Nucleus accumbens (tissue), 56 donors: ENCODE measurements at regions not wholly inside any gene's neighbourhood (a gene's known extent, or its start where the extent isn't known, plus 50 kb on each side); places are given as distances from the start of the nearest gene placed in this dataset.

Source experiments
- DNase-seq, 56 donors: peaks; one replicate each; lab custom pipeline; 2025; lab: John Stamatoyannopoulos, UW

- DNase-seq, result no peak
Measured at GRCh38 chr5:153088538-153088937, 401.9 kb upstream of the GRIA1 start.

- DNase-seq, result no peak
Measured at GRCh38 chr5:153094333-153094732, 396.1 kb upstream of the GRIA1 start.

- no peak for DNase-seq
Measured at GRCh38 chr5:153096381-153096780, 394.1 kb upstream of the GRIA1 start.

GRCh38 chr5:153099328-153099727 lies 391.1 kb upstream of the GRIA1 start:
- no peak for DNase-seq

DNA sequence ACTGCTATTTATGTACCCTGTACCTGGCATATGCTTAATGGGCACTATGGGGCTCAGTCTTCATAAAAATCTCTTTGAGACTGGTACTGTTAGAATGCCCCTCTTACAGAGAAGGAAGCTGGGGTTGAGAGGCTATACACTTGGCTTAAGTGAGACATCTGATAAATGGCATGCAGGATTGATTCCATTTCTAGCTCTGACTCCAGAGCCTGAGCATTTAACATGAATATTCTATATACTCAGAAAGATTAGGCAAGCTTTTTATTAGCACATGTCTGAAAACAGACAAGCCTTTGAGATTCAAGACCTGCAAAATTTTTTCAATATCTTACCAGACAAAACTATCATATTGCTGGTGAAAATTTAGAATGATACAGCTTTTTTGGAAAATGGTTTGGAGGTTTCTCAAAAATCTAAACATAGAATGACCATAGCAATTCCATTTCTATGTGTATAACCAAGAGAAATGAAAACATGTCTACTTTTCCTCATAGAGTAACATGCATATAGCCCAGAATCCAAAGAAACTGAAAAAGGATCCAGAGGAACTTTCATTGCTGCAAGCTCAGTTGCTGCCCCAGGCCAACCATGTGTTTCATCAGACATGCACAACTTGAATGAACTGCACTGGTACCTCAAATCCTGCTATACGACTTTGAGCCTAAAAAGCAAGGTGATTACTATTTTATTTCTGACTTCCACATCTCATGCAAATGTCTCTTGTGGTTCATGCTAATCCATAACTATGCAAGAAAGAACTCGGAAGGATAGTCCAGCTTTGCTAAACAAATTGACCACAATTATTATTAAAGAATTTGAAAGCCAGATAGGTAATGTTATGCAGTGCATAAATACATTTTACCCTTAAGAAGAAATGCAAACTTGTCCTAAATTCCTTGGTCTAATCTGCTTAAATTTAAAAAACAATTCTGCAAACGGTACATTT lies 389.0 kb upstream of the GRIA1 start:
- no peak for DNase-seq

DNA sequence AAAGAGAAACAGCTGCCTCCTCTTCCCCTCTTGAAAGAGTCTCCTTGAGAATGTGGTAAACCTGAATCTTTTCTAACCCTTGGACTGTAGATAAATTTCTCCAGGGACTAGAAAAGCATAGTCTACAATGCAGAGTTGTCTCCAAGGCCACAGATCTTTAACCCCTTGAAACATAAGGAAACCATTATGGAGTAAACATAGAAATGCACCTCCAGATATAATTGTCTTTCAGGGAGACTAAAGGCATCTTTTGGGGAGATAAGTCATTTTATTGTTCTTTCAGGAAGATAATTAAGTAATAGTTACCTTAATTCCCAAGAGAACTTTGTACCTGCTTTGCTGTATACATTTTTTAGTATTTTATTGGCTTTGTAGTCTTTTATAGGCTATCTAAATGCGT lies 373.6 kb upstream of the GRIA1 start:
- DNase-seq, result no peak

- no peak for DNase-seq
Measured at GRCh38 chr5:153118018-153118417, 372.5 kb upstream of the GRIA1 start.

DNA sequence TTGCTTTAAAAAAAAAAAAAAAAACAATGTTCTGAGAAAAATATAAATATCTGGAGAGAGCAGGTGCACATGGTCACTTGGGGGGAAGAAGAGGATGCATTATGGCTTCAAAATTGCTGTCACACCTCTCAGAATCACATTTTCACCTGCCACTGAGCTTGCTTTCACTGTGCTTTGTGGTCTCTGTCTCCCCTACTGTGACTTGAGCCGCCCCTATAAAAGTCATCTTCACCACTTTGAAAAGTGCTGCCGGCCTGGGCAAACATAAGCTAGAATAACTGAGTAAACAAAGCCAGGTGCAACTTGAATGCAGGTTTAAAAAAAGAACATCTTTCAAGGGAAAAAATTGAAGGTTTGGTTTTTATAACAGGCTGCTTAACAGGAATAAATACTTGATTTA lies 368.1 kb upstream of the GRIA1 start:
- DNase-seq, result no peak

GRCh38 chr5:153130296-153130695 lies 360.2 kb upstream of the GRIA1 start:
- no peak for DNase-seq

GRCh38 chr5:153135411-153135810 lies 355.1 kb upstream of the GRIA1 start:
- DNase-seq, result no peak

DNA sequence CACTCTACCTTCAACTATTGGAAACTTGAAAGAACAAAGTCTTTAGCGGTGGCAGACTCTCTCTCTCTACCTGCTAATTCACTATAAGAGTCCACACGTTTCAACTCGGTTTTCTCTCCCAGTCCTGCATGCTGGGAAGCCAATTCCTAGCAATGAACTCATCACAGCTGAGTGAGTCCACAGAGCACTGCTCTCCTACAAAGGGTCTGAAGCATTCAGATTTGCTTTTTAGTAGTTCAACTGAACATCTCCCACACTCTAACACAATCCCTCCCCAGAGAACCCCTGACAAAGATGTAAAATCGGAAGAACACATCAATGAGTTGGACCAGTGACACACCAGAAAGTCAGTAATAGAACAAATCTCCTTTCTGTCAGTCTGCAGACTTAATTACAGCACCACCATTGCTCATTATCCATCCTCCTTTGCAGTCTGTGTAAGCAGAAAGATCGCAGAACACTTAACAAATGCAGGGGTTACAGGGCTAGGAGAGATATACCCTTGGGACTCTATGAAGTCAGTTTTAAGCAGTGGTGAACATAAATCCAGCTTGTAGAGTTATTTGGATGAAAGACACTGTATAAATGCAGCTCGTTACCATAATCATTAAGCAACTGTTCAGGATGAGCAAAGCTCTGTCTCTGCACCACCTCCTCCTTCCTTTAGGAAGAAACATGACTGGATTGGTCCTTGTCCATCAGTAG lies 353.4 kb upstream of the GRIA1 start:
- DNase-seq, result no peak

GRCh38 chr5:153147891-153148623 lies 342.4 kb upstream of the GRIA1 start:
- DNase-seq, result peak in 3 of 56 donors; percentile 1 to 2 (median 1)

DNA sequence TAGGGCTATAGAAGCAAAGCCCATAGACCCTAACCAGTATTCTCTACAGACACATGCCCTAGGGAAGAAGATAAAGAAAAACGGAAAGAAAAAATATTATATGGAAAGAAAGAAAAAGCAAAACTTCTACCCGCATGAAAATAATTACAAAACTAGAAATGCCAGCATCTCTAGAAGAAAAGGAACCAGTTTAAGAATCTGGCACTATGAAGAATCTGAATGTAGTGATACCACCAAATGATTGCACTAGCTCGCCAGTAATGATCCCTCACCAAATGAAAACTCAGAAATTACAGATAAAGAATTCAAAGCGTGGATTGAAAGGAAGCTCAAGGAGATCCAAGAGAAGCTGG lies 341.9 kb upstream of the GRIA1 start:
- no peak for DNase-seq

DNA sequence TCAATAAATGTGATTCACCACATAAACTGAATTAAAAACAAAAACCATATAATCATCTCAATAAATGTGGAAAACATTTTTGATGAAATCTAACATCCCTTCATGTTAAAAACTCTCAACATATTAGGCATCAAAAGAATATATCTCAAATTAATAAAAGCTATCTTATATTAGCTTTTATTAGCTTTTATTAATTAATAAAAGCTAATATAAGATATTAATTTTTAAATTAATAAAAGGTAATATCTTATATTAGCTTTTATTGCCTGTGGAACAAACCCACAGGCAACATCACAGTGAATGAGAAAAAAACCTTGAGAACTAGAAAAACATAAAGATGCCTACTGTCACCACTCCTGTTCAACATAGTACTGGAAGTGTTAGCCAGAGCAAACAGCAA lies 338.9 kb upstream of the GRIA1 start:
- no peak for DNase-seq

- DNase-seq, result no peak
Measured at GRCh38 chr5:153153086-153153485, 337.4 kb upstream of the GRIA1 start.

- DNase-seq, result no peak
Measured at GRCh38 chr5:153157156-153157555, 333.3 kb upstream of the GRIA1 start.

GRCh38 chr5:153158608-153159007 lies 331.9 kb upstream of the GRIA1 start:
- DNase-seq, result no peak

- no peak for DNase-seq
Measured at GRCh38 chr5:153159616-153160015, 330.9 kb upstream of the GRIA1 start.

DNA sequence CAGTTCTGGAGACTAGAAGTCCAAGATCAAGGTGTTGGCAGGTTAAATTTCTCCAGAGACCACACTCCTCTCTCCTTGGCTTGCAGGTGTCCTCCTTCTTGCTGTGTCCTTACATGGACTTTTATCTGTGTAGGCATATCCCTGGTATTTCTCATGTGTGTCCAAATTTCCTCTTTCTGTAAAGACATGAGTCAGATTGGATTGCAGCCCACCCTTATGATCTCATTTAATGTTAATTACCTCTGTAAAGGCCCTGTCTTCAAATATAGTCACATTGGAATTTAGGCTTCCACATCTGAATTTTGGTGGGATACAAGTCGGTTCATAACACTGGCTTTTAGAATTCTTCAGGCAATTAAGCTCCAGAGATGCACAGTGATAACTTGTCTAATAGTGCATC lies 322.2 kb upstream of the GRIA1 start:
- no peak for DNase-seq

- DNase-seq, result no peak
Measured at GRCh38 chr5:153187503-153187902, 303.0 kb upstream of the GRIA1 start.

DNA sequence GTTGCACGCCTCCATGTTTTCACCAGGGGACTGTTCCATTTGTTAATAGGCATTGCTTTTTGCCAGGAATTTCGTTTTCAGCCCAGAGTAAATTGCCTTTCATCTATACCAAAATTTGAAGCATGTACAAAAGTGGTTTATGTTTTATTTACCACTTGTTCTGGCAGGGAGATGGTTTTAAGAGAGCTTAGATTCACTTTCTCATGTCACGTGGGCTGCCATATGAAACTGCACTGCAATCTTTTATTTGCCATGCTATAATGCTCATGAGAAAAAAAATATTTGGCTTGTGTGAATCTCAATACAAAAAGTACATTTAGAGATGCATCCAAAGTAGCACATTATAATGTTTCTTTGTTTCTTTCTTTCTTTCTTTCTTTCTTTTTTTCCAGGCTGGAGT lies 284.1 kb upstream of the GRIA1 start:
- DNase-seq, result no peak
